H1 (cell line): ENCODE measurements at regions not wholly inside any gene's neighbourhood (a gene's known extent, or its start where the extent isn't known, plus 50 kb on each side); places are given as distances from the start of the nearest gene placed in this dataset.
"Not testable (repeated sequence)": the region's sequence is repeated elsewhere in the genome, so short reads cannot be mapped to it uniquely, and the experiment has no call there.

Experiments used
- CTCF ChIP-seq, 3 experiments: IDR thresholded peaks; 1 replicate in 2 of 3; 2 replicates in 1 of 3; pipeline versions ENCODE4 v1.5.1 to v1.6.1; 2011; ENCODE audit warnings: low read length in 3 of 3, mild to moderate bottlenecking in 3 of 3, inconsistent platforms in 2 of 3, low read depth in 1 of 3, moderate library complexity in 1 of 3; ENCODE audit not compliant: insufficient read depth in 1 of 3; ENCODE audit errors: control extremely low read depth in 1 of 3
- POLR2A ChIP-seq, 2 experiments: IDR thresholded peaks; 1 replicate in 1 of 2; 2 replicates in 1 of 2; pipeline ENCODE4 v1.6.1; 2011; ENCODE audit warnings: low read depth in 2 of 2, low read length in 2 of 2, mild to moderate bottlenecking in 2 of 2; ENCODE audit errors: control extremely low read depth in 1 of 2
- RBBP5 ChIP-seq: IDR thresholded peaks from 2 replicates; pipeline ENCODE4 v1.7.1; 2012; ENCODE audit warnings: low read depth, mild to moderate bottlenecking, inconsistent platforms, low read length, moderate library complexity, borderline replicate concordance
- SP1 ChIP-seq: IDR thresholded peaks from 2 replicates; pipeline ENCODE4 v1.6.1; 2011; ENCODE audit warnings: low read depth, low read length
- SRF ChIP-seq: IDR thresholded peaks from 2 replicates; pipeline ENCODE4 v1.6.1; 2011; ENCODE audit warnings: mild to moderate bottlenecking, low read depth, low read length, moderate library complexity
- USF2 ChIP-seq: IDR thresholded peaks from 2 replicates; pipeline ENCODE4 v1.6.1; 2011; ENCODE audit warnings: low read length, improper control_type of control experiment

GRCh38 chr2:87280596-87281355, 259.1 kb upstream of the PLGLB1 start:
- TF ChIP-seq POLR2A (IDR thresholded peaks at IDR 0.05; ENCODE audit: control extremely low read depth in 1 of 2, low read depth in 2 of 2, low read length in 2 of 2); CTCF (IDR thresholded peaks at IDR 0.05; ENCODE audit: control extremely low read depth in 1 of 3, insufficient read depth in 1 of 3, low read depth in 1 of 3, low read length in 3 of 3); USF2; SRF; SP1; RBBP5: not testable (repeated sequence)
